ENCODE measurements at regions not wholly inside any gene's neighbourhood (a gene's known extent, or its start where the extent isn't known, plus 50 kb on each side); places are given as distances from the start of the nearest gene placed in this dataset.
A peak's percentile ranks its signal among the peaks of the same experiment; 100 is the strongest.
"Not testable (repeated sequence)": the region's sequence is repeated elsewhere in the genome, so short reads cannot be mapped to it uniquely, and the experiment has no call there.

DNA sequence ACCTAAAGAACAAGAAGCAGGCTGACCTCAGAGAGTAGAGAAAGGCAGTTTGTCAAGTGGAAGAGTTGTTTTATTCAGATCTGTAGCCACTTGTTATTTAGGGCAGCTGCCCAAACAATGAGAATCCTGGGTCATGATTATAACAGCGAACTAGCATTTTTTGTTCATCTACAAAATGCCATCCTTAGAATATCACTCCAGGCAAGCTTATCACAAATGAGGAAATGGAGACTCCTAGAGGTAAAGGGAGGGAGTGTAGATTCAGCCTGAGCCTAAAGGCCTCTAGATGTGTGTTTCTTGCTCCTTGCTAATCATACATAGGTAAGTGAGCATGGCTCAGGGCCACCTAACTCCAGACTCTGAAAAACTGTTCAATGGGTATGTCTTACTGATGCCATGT, 126.1 kb downstream of the HNMT start:
- POLR2A ChIA-PET: no interaction called here
- Histone ChIP-seq H3K9me3 (ENCODE audit: control extremely low read depth in 1 of 5, control insufficient read depth in 4 of 5, insufficient read depth in 2 of 5, low read depth in 1 of 5, low read length in 4 of 5) (no peaks in the 10 kb centered on the region), H3K4me1 (ENCODE audit: control extremely low read depth in 1 of 4, control insufficient read depth in 4 of 4, insufficient read depth in 4 of 4, low read length in 3 of 4) (no peaks in the 10 kb centered on the region), H3K27ac (ENCODE audit: insufficient read depth in 1 of 2, low read depth in 1 of 2, low read length in 2 of 2, poor library complexity in 1 of 2, severe bottlenecking in 2 of 2) (no peak overlapping the region), H3K4me3 (ENCODE audit: control insufficient read depth in 1 of 7, extremely low read depth in 1 of 7, insufficient read depth in 4 of 7, low read depth in 2 of 7, low read length in 6 of 7) (no peak overlapping the region), H3K27me3 (replicated peaks in 2 of 5; ENCODE audit: control insufficient read depth in 4 of 5, insufficient read depth in 5 of 5, low read length in 4 of 5) (no peaks in the 10 kb centered on the region), H3K36me3 (ENCODE audit: control insufficient read depth in 4 of 4, insufficient read depth in 4 of 4, low read length in 3 of 4) (no peaks in the 10 kb centered on the region)
- DNase-seq: peak; percentile 41 to 66 (median 59)
- CTCF ChIA-PET: interaction anchor here (0.9 to 3.7 kb wide), 16 partner anchors 9 to 740 kb away, joined by 3 to 37 read pairs (median 4); no protein-coding TSS in a partner anchor
- no CpG with 5 or more reads among the region's 1 CpG for WGBS (ENCODE audit: insufficient coverage)

DNA sequence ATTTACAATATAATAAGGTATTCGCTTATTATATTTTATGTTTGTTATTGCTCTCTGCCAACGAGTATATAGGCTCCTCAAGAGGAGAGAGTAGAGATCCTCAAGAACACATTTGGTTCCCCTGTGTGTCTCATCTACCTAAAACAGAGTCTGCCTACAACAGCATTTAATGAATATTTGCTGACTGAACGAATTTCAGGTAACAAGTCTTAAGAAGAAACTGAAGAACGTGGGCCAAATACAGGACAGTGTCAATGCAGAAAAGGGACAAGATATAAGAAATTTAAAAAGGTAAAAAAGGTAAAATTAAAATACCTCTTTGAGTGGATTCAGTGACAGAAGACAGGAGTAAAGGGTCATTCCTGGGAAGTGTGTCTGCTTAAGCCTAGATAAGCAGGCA, 129.2 kb downstream of the HNMT start:
- DNase-seq: no peak
- Histone ChIP-seq H3K36me3 (ENCODE audit: control insufficient read depth in 4 of 4, insufficient read depth in 4 of 4, low read length in 3 of 4) (no peaks in the 10 kb centered on the region), H3K4me1 (ENCODE audit: control extremely low read depth in 1 of 4, control insufficient read depth in 4 of 4, insufficient read depth in 4 of 4, low read length in 3 of 4) (no peaks in the 10 kb centered on the region), H3K4me3 (ENCODE audit: control insufficient read depth in 1 of 7, extremely low read depth in 1 of 7, insufficient read depth in 4 of 7, low read depth in 2 of 7, low read length in 6 of 7) (no peak overlapping the region), H3K27me3 (replicated peaks in 2 of 5; ENCODE audit: control insufficient read depth in 4 of 5, insufficient read depth in 5 of 5, low read length in 4 of 5) (no peaks in the 10 kb centered on the region), H3K27ac (ENCODE audit: insufficient read depth in 1 of 2, low read depth in 1 of 2, low read length in 2 of 2, poor library complexity in 1 of 2, severe bottlenecking in 2 of 2) (no peak overlapping the region), H3K9me3 (ENCODE audit: control extremely low read depth in 1 of 5, control insufficient read depth in 4 of 5, insufficient read depth in 2 of 5, low read depth in 1 of 5, low read length in 4 of 5) (no peaks in the 10 kb centered on the region)
- CTCF ChIA-PET: no interaction called here
- WGBS (ENCODE audit: insufficient coverage): 100% methylated on average over 2 of the region's 4 CpGs
- POLR2A ChIA-PET: no interaction called here

DNA sequence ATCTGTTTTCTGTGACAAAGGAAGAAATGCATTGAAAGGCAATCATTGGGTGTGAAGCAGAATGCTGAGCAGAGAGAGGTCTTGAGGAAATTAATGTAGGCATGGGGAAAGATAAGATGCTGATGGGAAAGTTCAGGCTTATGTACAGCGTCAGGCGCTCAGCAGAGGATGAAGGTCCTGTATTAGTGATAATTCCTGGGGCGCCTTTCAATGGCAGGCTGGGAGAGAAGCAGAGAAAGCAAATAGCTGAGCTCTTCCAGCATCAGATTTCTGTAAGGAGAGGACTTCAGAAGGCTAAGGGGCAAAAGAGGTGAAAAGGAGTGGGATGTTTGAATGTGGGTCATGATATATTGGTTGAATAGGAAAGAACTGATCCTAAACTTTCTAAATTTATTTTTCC, 129.8 kb downstream of the HNMT start:
- Histone ChIP-seq H3K36me3 (ENCODE audit: control insufficient read depth in 4 of 4, insufficient read depth in 4 of 4, low read length in 3 of 4) (no peaks in the 10 kb centered on the region), H3K27ac (ENCODE audit: insufficient read depth in 1 of 2, low read depth in 1 of 2, low read length in 2 of 2, poor library complexity in 1 of 2, severe bottlenecking in 2 of 2) (no peak overlapping the region), H3K27me3 (replicated peaks in 2 of 5; ENCODE audit: control insufficient read depth in 4 of 5, insufficient read depth in 5 of 5, low read length in 4 of 5) (no peaks in the 10 kb centered on the region), H3K9me3 (ENCODE audit: control extremely low read depth in 1 of 5, control insufficient read depth in 4 of 5, insufficient read depth in 2 of 5, low read depth in 1 of 5, low read length in 4 of 5) (no peaks in the 10 kb centered on the region), H3K4me1 (ENCODE audit: control extremely low read depth in 1 of 4, control insufficient read depth in 4 of 4, insufficient read depth in 4 of 4, low read length in 3 of 4) (no peaks in the 10 kb centered on the region), H3K4me3 (ENCODE audit: control insufficient read depth in 1 of 7, extremely low read depth in 1 of 7, insufficient read depth in 4 of 7, low read depth in 2 of 7, low read length in 6 of 7) (no peak overlapping the region)
- ChIA-PET POLR2A (no interaction called here), CTCF (no interaction called here)
- no peak for DNase-seq
- WGBS (ENCODE audit: insufficient coverage): 100% methylated on average over 3 of the region's 3 CpGs

DNA sequence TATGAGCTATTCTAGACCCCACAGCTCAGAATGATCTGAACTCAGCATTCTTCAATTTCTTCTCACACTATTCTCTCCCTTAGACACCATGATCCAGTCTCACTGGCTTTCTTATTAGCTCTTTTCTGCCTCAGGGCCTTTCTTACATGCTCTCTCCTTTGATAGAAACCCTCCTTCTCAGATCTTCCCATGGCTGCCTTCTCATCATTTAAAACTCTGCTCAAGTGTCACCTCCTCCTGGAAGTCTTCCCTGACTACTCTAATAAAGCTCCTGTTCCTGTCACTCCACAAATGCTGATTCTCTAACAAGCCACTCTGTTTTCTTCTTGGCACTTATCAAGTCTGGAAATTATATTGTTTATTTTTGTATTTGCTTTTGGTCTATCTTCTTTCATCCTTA, 131.1 kb downstream of the HNMT start:
- H3K27me3 ChIP-seq (replicated peaks in 2 of 5; ENCODE audit: control insufficient read depth in 4 of 5, insufficient read depth in 5 of 5, low read length in 4 of 5): no peaks in the 10 kb centered on the region
- CTCF ChIA-PET: no interaction called here
- H3K4me3 ChIP-seq (ENCODE audit: control insufficient read depth in 1 of 7, extremely low read depth in 1 of 7, insufficient read depth in 4 of 7, low read depth in 2 of 7, low read length in 6 of 7): no peak overlapping the region
- no peak for DNase-seq
- no peaks in the 10 kb centered on the region for H3K36me3 ChIP-seq (ENCODE audit: control insufficient read depth in 4 of 4, insufficient read depth in 4 of 4, low read length in 3 of 4)
- no peak overlapping the region for H3K27ac ChIP-seq (ENCODE audit: insufficient read depth in 1 of 2, low read depth in 1 of 2, low read length in 2 of 2, poor library complexity in 1 of 2, severe bottlenecking in 2 of 2)
- POLR2A ChIA-PET: no interaction called here
- no peaks in the 10 kb centered on the region for H3K4me1 ChIP-seq (ENCODE audit: control extremely low read depth in 1 of 4, control insufficient read depth in 4 of 4, insufficient read depth in 4 of 4, low read length in 3 of 4)
- peaks cover 0 to 3% (median 0%) of the 10 kb centered on the region in 5 experiments for H3K9me3 ChIP-seq (ENCODE audit: control extremely low read depth in 1 of 5, control insufficient read depth in 4 of 5, insufficient read depth in 2 of 5, low read depth in 1 of 5, low read length in 4 of 5)

DNA sequence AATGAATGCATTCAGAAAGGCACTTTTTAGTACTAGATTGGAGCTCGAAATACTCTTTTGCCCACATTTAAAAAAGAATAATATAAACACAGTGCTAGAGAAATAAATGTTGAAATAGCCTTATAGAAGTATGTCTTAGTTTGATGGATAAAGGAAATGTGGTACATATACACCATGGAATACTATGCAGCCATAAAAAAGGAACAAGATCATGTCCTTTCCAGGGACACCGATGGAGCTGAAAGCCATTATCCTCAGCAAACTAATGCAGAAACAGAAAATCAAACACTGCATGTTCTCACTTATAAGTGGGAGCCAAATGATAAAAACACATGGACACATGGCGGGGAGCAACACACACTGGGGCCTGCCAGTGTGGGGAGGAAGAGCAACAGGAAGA, 135.0 kb downstream of the HNMT start:
- WGBS (ENCODE audit: insufficient coverage): 90% methylated on average over 1 of the region's 3 CpGs
- DNase-seq; POLR2A ChIA-PET; H3K27me3 ChIP-seq (replicated peaks in 2 of 5; ENCODE audit: control insufficient read depth in 4 of 5, insufficient read depth in 5 of 5, low read length in 4 of 5); H3K9me3 ChIP-seq (ENCODE audit: control extremely low read depth in 1 of 5, control insufficient read depth in 4 of 5, insufficient read depth in 2 of 5, low read depth in 1 of 5, low read length in 4 of 5); H3K4me1 ChIP-seq (ENCODE audit: control extremely low read depth in 1 of 4, control insufficient read depth in 4 of 4, insufficient read depth in 4 of 4, low read length in 3 of 4); H3K36me3 ChIP-seq (ENCODE audit: control insufficient read depth in 4 of 4, insufficient read depth in 4 of 4, low read length in 3 of 4); H3K27ac ChIP-seq (ENCODE audit: insufficient read depth in 1 of 2, low read depth in 1 of 2, low read length in 2 of 2, poor library complexity in 1 of 2, severe bottlenecking in 2 of 2); H3K4me3 ChIP-seq (ENCODE audit: control insufficient read depth in 1 of 7, extremely low read depth in 1 of 7, insufficient read depth in 4 of 7, low read depth in 2 of 7, low read length in 6 of 7): not testable (repeated sequence)
- CTCF ChIA-PET: interaction anchor here (0.7 to 1.9 kb wide), 2 partner anchors 8 to 88 kb away, joined by 3 to 6 read pairs; no protein-coding TSS in a partner anchor

DNA sequence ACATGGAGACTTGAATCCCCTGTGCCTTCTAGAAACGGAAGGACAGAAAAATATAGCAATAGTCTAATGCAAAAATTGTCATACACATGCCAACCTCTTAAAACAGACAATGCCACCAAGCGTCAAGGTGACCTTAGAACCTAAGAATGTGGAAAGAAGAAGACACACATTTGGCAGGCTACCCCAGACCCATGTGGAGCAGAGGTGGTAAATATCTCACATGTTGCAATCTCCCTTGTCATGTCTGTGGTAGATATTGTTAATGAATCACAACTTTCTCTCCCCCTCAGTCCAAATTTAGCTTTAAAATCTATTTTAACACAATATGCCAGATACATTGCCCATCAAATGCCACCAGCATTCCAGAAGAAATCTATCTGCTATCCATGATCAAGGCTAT, 137.4 kb downstream of the HNMT start:
- POLR2A ChIA-PET: no interaction called here
- WGBS (ENCODE audit: insufficient coverage): no CpG with 5 or more reads among the region's 2 CpGs

DNA sequence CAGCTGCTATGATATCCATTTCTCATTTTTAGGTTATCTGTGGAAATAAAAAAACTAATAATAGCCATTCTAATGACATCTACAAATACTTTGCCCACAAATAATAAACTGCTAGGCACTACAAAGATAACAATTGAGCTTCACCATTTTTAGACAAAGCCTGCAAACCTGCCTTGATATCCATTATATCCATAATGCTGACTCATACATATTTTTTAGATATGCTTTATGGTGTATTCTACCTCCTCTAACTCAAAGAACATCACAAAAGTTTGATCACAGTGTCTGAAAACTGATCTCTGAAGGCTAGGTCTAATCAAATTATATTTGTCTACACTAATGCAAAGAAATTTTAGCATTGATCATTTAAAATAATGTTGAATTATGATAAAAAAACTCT, 138.4 kb downstream of the HNMT start:
- Histone ChIP-seq H3K4me1 (ENCODE audit: control extremely low read depth in 1 of 4, control insufficient read depth in 4 of 4, insufficient read depth in 4 of 4, low read length in 3 of 4) (no peaks in the 10 kb centered on the region), H3K9me3 (ENCODE audit: control extremely low read depth in 1 of 5, control insufficient read depth in 4 of 5, insufficient read depth in 2 of 5, low read depth in 1 of 5, low read length in 4 of 5) (peaks cover 0 to 3% (median 0%) of the 10 kb centered on the region in 5 experiments), H3K36me3 (ENCODE audit: control insufficient read depth in 4 of 4, insufficient read depth in 4 of 4, low read length in 3 of 4) (no peaks in the 10 kb centered on the region), H3K27me3 (replicated peaks in 2 of 5; ENCODE audit: control insufficient read depth in 4 of 5, insufficient read depth in 5 of 5, low read length in 4 of 5) (no peaks in the 10 kb centered on the region), H3K27ac (ENCODE audit: insufficient read depth in 1 of 2, low read depth in 1 of 2, low read length in 2 of 2, poor library complexity in 1 of 2, severe bottlenecking in 2 of 2) (no peak overlapping the region), H3K4me3 (ENCODE audit: control insufficient read depth in 1 of 7, extremely low read depth in 1 of 7, insufficient read depth in 4 of 7, low read depth in 2 of 7, low read length in 6 of 7) (no peak overlapping the region)
- DNase-seq: no peak
- ChIA-PET POLR2A (no interaction called here), CTCF (interaction anchor here (2.8 kb wide), 1 partner anchor 12 kb away, joined by 12 read pairs; no protein-coding TSS in a partner anchor)

More for the DNA sequence above, 137.4 kb downstream of the HNMT start:
- Histone ChIP-seq H3K9me3 (ENCODE audit: control extremely low read depth in 1 of 5, control insufficient read depth in 4 of 5, insufficient read depth in 2 of 5, low read depth in 1 of 5, low read length in 4 of 5) (peaks cover 0 to 3% (median 0%) of the 10 kb centered on the region in 5 experiments), H3K36me3 (ENCODE audit: control insufficient read depth in 4 of 4, insufficient read depth in 4 of 4, low read length in 3 of 4) (no peaks in the 10 kb centered on the region), H3K4me3 (ENCODE audit: control insufficient read depth in 1 of 7, extremely low read depth in 1 of 7, insufficient read depth in 4 of 7, low read depth in 2 of 7, low read length in 6 of 7) (no peak overlapping the region), H3K4me1 (ENCODE audit: control extremely low read depth in 1 of 4, control insufficient read depth in 4 of 4, insufficient read depth in 4 of 4, low read length in 3 of 4) (no peaks in the 10 kb centered on the region), H3K27ac (ENCODE audit: insufficient read depth in 1 of 2, low read depth in 1 of 2, low read length in 2 of 2, poor library complexity in 1 of 2, severe bottlenecking in 2 of 2) (no peak overlapping the region), H3K27me3 (replicated peaks in 2 of 5; ENCODE audit: control insufficient read depth in 4 of 5, insufficient read depth in 5 of 5, low read length in 4 of 5) (no peaks in the 10 kb centered on the region)
- DNase-seq: no peak
- CTCF ChIA-PET: interaction anchor here (2.8 kb wide), 1 partner anchor 11 kb away, joined by 12 read pairs; no protein-coding TSS in a partner anchor
